H9 (cell line): ENCODE measurements at regions not wholly inside any gene's neighbourhood (a gene's known extent, or its start where the extent isn't known, plus 50 kb on each side); places are given as distances from the start of the nearest gene placed in this dataset.
A peak's percentile ranks its signal among the peaks of the same experiment; 100 is the strongest.

Source experiments
- DNase-seq: peaks from one replicate; pipeline ENCODE4 v3.0.0-alpha.2; 2017
- H2AFZ ChIP-seq: one replicate; pipeline ENCODE4 v1.6.1; 2013; ENCODE audit warnings: mild to moderate bottlenecking, low read length, control low read depth, moderate library complexity
- H2AK5ac ChIP-seq: 2 replicates; pipeline ENCODE4 v1.6.1; 2013; ENCODE audit warnings: low read length, control low read depth, mixed read lengths; ENCODE audit not compliant: insufficient read length
- H2BK120ac ChIP-seq: one replicate; pipeline ENCODE4 v1.6.1; 2013; ENCODE audit warnings: low read depth, mild to moderate bottlenecking, low read length, control low read depth, inconsistent platforms; ENCODE audit not compliant: poor library complexity, severe bottlenecking
- H2BK12ac ChIP-seq: 2 replicates; pipeline ENCODE4 v1.6.1; 2013; ENCODE audit warnings: low read length, control low read depth, mixed read lengths, low read depth; ENCODE audit not compliant: insufficient read length
- H2BK15ac ChIP-seq: 2 replicates; pipeline ENCODE4 v1.6.1; 2013; ENCODE audit warnings: low read depth, low read length, control low read depth
- H2BK20ac ChIP-seq: one replicate; pipeline ENCODE4 v1.6.1; 2013; ENCODE audit warnings: low read depth, mild to moderate bottlenecking, low read length, control low read depth, inconsistent platforms; ENCODE audit not compliant: poor library complexity, severe bottlenecking
- H2BK5ac ChIP-seq: 2 replicates; pipeline ENCODE4 v1.6.1; 2013; ENCODE audit warnings: low read length, control low read depth, mixed read lengths; ENCODE audit not compliant: insufficient read length
- H3K14ac ChIP-seq: 2 replicates; pipeline ENCODE4 v1.6.1; 2013; ENCODE audit warnings: low read length, control low read depth; ENCODE audit not compliant: insufficient read depth
- H3K18ac ChIP-seq: 2 replicates; pipeline ENCODE4 v1.6.1; 2013; ENCODE audit warnings: low read depth, mild to moderate bottlenecking, mixed read lengths, low read length, control low read depth; ENCODE audit not compliant: insufficient read length
- H3K23ac ChIP-seq: 2 replicates; pipeline ENCODE4 v1.6.1; 2013; ENCODE audit warnings: low read length, control low read depth, mixed read lengths, low read depth; ENCODE audit not compliant: insufficient read length
- H3K23me2 ChIP-seq: 2 replicates; pipeline ENCODE4 v1.6.1; 2013; ENCODE audit warnings: low read depth, mild to moderate bottlenecking, mixed read lengths, low read length, control low read depth; ENCODE audit not compliant: insufficient read length, poor library complexity, severe bottlenecking
- H3K27ac ChIP-seq: 2 replicates; pipeline ENCODE4 v1.5.1; 2013; ENCODE audit warnings: low read length, control low read depth, mixed read lengths, low read depth; ENCODE audit not compliant: insufficient read length
- H3K27me3 ChIP-seq: 2 replicates; pipeline ENCODE4 v1.6.1; 2013; ENCODE audit warnings: low read length, control low read depth, inconsistent platforms; ENCODE audit not compliant: insufficient read depth
- H3K4ac ChIP-seq: 2 replicates; pipeline ENCODE4 v1.6.1; 2013; ENCODE audit warnings: low read depth, mild to moderate bottlenecking, control low read depth, inconsistent platforms, low read length, moderate library complexity
- H3K4me1 ChIP-seq: 2 replicates; pipeline ENCODE4 v1.6.1; 2013; ENCODE audit warnings: low read length, control low read depth, inconsistent platforms; ENCODE audit not compliant: insufficient read depth
- H3K4me2 ChIP-seq: 2 replicates; pipeline ENCODE4 v1.6.1; 2013; ENCODE audit warnings: low read length, control low read depth, mixed read lengths; ENCODE audit not compliant: insufficient read length, insufficient read depth
- H3K56ac ChIP-seq: 2 replicates; pipeline ENCODE4 v1.6.1; 2013; ENCODE audit warnings: low read depth, mild to moderate bottlenecking, mixed read lengths, low read length, control low read depth; ENCODE audit not compliant: insufficient read length
- H3K79me1 ChIP-seq: 2 replicates; pipeline ENCODE4 v1.6.1; 2013; ENCODE audit warnings: low read depth, mild to moderate bottlenecking, moderate library complexity, low read length, control low read depth, inconsistent platforms; ENCODE audit not compliant: insufficient read depth, poor library complexity, severe bottlenecking
- H3K79me2 ChIP-seq: 2 replicates; pipeline ENCODE4 v1.6.1; 2013; ENCODE audit warnings: low read length, control low read depth, inconsistent platforms; ENCODE audit not compliant: insufficient read depth
- H3K9ac ChIP-seq: 2 replicates; pipeline ENCODE4 v1.6.1; 2013; ENCODE audit warnings: low read length, control low read depth, mixed read lengths; ENCODE audit not compliant: insufficient read length; ENCODE audit errors: extremely low read depth
- H3K9me3 ChIP-seq: one replicate; pipeline ENCODE4 v1.6.1; 2013; ENCODE audit warnings: low read depth, low read length, inconsistent platforms; ENCODE audit not compliant: control insufficient read depth
- H3T11ph ChIP-seq: one replicate; pipeline ENCODE4 v1.6.1; 2013; ENCODE audit warnings: mild to moderate bottlenecking, low read length, control low read depth, inconsistent platforms
- H4K20me1 ChIP-seq: one replicate; pipeline ENCODE4 v1.6.1; 2013; ENCODE audit not compliant: control insufficient read depth, insufficient read length, insufficient read depth
- H4K5ac ChIP-seq: 2 replicates; pipeline ENCODE4 v1.6.1; 2013; ENCODE audit warnings: low read depth, mild to moderate bottlenecking, mixed read lengths, low read length, control low read depth; ENCODE audit not compliant: insufficient read length
- H4K8ac ChIP-seq: replicated peaks from 2 replicates; pipeline ENCODE4 v1.6.1; 2013; ENCODE audit warnings: low read length, control low read depth, mixed read lengths, low read depth; ENCODE audit not compliant: insufficient read length
- H4K91ac ChIP-seq: 2 replicates; pipeline ENCODE4 v1.6.1; 2013; ENCODE audit warnings: low read depth, mild to moderate bottlenecking, moderate library complexity, mixed read lengths, low read length, control low read depth; ENCODE audit not compliant: insufficient read length
- H3K27ac Mint-ChIP-seq, 3 experiments: 2 replicates in 2 of 3; 3 replicates in 1 of 3; pipeline ENCODE4 v1.8.0; 2020 to 2021; ENCODE audit warnings: mixed read lengths in 3 of 3, mild to moderate bottlenecking in 1 of 3, moderate library complexity in 1 of 3
- H3K27me3 Mint-ChIP-seq: 2 replicates; pipeline ENCODE4 v1.8.0; 2021; ENCODE audit warnings: low read depth, mild to moderate bottlenecking, moderate library complexity, mixed read lengths
- H3K36me3 Mint-ChIP-seq, 3 experiments: 2 replicates in 2 of 3; 3 replicates in 1 of 3; pipeline ENCODE4 v1.8.0; 2020 to 2021; ENCODE audit warnings: low read depth in 3 of 3, mixed read lengths in 3 of 3; ENCODE audit not compliant: insufficient read depth in 1 of 3
- H3K4me1 Mint-ChIP-seq, 2 experiments: 2 replicates each; pipeline ENCODE4 v1.8.0; 2020; ENCODE audit warnings: mixed read lengths in 2 of 2
- H3K4me3 Mint-ChIP-seq, 2 experiments: 2 replicates in 1 of 2; 3 replicates in 1 of 2; pipeline ENCODE4 v1.8.0; 2020 to 2021; ENCODE audit warnings: mild to moderate bottlenecking in 2 of 2, mixed read lengths in 2 of 2, moderate library complexity in 1 of 2
- H3K9me3 Mint-ChIP-seq, 2 experiments: 2 replicates in 1 of 2; 3 replicates in 1 of 2; pipeline ENCODE4 v1.8.0; 2020; ENCODE audit warnings: mild to moderate bottlenecking in 2 of 2, mixed read lengths in 2 of 2, moderate library complexity in 1 of 2
- CTCF ChIP-seq: fragments of 200-600 bp; sonication (generic); conservative IDR thresholded peaks from 3 replicates; pipeline ENCODE4 v1.8.0; 2021; ENCODE audit warnings: antibody characterized with exemption, mild to moderate bottlenecking
- WGBS: extraction: QIAGEN DNeasy Blood & Tissue Kit; methylation state at CpG from one replicate; pipeline ENCODE4 v1.1.7; 2013; ENCODE audit warnings: missing lambda C conversion rate, low lambda C conversion rate, mixed read lengths; ENCODE audit not compliant: insufficient read length; ENCODE audit errors: extremely low coverage; 5-methylcytosine and 5-hydroxymethylcytosine counted together

- WGBS, result no CpG with 5 or more reads among the region's 5 CpGs
- Histone ChIP-seq H3K9me3 (no peaks in the 10 kb centered on the region), H3K27ac (no peak overlapping the region), H2BK12ac (no peak overlapping the region), H3K79me2 (no peaks in the 10 kb centered on the region), H2AFZ (no peak overlapping the region), H3K27me3 (no peaks in the 10 kb centered on the region), H4K5ac (no peak overlapping the region), H4K8ac (no peak overlapping the region), H3K23me2 (no peaks in the 10 kb centered on the region), H3K4me2 (no peak overlapping the region), H3K79me1 (no peaks in the 10 kb centered on the region), H2BK120ac (no peak overlapping the region), H4K91ac (no peak overlapping the region), H3K56ac (no peak overlapping the region), H2AK5ac (no peak overlapping the region), H2BK15ac (no peak overlapping the region), H3K23ac (no peak overlapping the region), H3K14ac (no peak overlapping the region), H3K4ac (no peak overlapping the region), H2BK5ac (no peak overlapping the region), H4K20me1 (no peaks in the 10 kb centered on the region), H3K4me1 (no peaks in the 10 kb centered on the region; the same call in 1 of the 2 replicates), H2BK20ac (no peak overlapping the region), H3K18ac (no peak overlapping the region), H3K9ac (no peak overlapping the region), H3T11ph (no peak overlapping the region)
- DNase-seq, result no peak
- Mint-ChIP-seq H3K27me3 (no peaks in the 10 kb centered on the region), H3K27ac (no peak overlapping the region), H3K36me3 (no peaks in the 10 kb centered on the region), H3K4me3 (no peak overlapping the region), H3K9me3 (no peaks in the 10 kb centered on the region; a peak in 1 of 5 replicates), H3K4me1 (peaks cover 9 to 14% of the 10 kb centered on the region in 2 experiments)
- TF ChIP-seq CTCF, result peak; percentile 85
Measured at GRCh38 chr4:12724510-12724909, 759.6 kb downstream of the RAB28 start.
